GM12892 (cell line): ENCODE measurements at regions not wholly inside any gene's neighbourhood (a gene's known extent, or its start where the extent isn't known, plus 50 kb on each side); places are given as distances from the start of the nearest gene placed in this dataset.

Experiments used
- POLR2A ChIP-seq: IDR thresholded peaks from 2 replicates; pipeline ENCODE4 v1.6.1; 2011; ENCODE audit warnings: low read depth, low read length, control low read depth
- POLR2AphosphoS5 ChIP-seq: IDR thresholded peaks from 2 replicates; pipeline ENCODE4 v1.6.1; 2011; ENCODE audit warnings: low read depth, low read length, control low read depth

GRCh38 chr12:41950455-41950854 is 194.2 kb downstream of the GXYLT1 start:
- TF ChIP-seq POLR2A (no peak), POLR2AphosphoS5 (no peak)
